ENCODE measurements at regions not wholly inside any gene's neighbourhood (a gene's known extent, or its start where the extent isn't known, plus 50 kb on each side); places are given as distances from the start of the nearest gene placed in this dataset.

- TF ChIP-seq FOXP2 (optimal IDR thresholded peaks at IDR 0.05; ENCODE audit: borderline replicate concordance, extremely low read depth, extremely low read length, insufficient read depth) = no peak
- no peak for TF ChIP-seq TAF1 (IDR thresholded peaks at IDR 0.05; ENCODE audit: borderline replicate concordance, insufficient read depth, low read length)
- TF ChIP-seq REST (IDR thresholded peaks at IDR 0.05; ENCODE audit: insufficient read depth in 1 of 2, low read depth in 2 of 2, low read length in 2 of 2) = no peak
- no peak for TF ChIP-seq SIN3A (IDR thresholded peaks at IDR 0.05; ENCODE audit: borderline replicate concordance, insufficient read depth, low read length)
- TF ChIP-seq POLR2AphosphoS5 (IDR thresholded peaks at IDR 0.05; ENCODE audit: low read depth, low read length) = no peak
Observed at GRCh38 chr18:38256366-38256765, 690.8 kb upstream of the CELF4 start.

- TF ChIP-seq SIN3A (IDR thresholded peaks at IDR 0.05; ENCODE audit: borderline replicate concordance, insufficient read depth, low read length) (no peak), FOXP2 (optimal IDR thresholded peaks at IDR 0.05; ENCODE audit: borderline replicate concordance, extremely low read depth, extremely low read length, insufficient read depth) (no peak), TAF1 (IDR thresholded peaks at IDR 0.05; ENCODE audit: borderline replicate concordance, insufficient read depth, low read length) (no peak), REST (IDR thresholded peaks at IDR 0.05; ENCODE audit: insufficient read depth in 1 of 2, low read depth in 2 of 2, low read length in 2 of 2) (no peak), POLR2AphosphoS5 (IDR thresholded peaks at IDR 0.05; ENCODE audit: low read depth, low read length) (no peak)
Observed at GRCh38 chr18:38250971-38251370, 685.4 kb upstream of the CELF4 start.

GRCh38 chr18:38244480-38244879, 678.9 kb upstream of the CELF4 start:
- no peak for TF ChIP-seq TAF1 (IDR thresholded peaks at IDR 0.05; ENCODE audit: borderline replicate concordance, insufficient read depth, low read length)
- TF ChIP-seq FOXP2 (optimal IDR thresholded peaks at IDR 0.05; ENCODE audit: borderline replicate concordance, extremely low read depth, extremely low read length, insufficient read depth) = no peak
- TF ChIP-seq REST (IDR thresholded peaks at IDR 0.05; ENCODE audit: insufficient read depth in 1 of 2, low read depth in 2 of 2, low read length in 2 of 2) = no peak
- no peak for TF ChIP-seq SIN3A (IDR thresholded peaks at IDR 0.05; ENCODE audit: borderline replicate concordance, insufficient read depth, low read length)
- TF ChIP-seq POLR2AphosphoS5 (IDR thresholded peaks at IDR 0.05; ENCODE audit: low read depth, low read length) = no peak

- TF ChIP-seq SIN3A (IDR thresholded peaks at IDR 0.05; ENCODE audit: borderline replicate concordance, insufficient read depth, low read length) (no peak), REST (IDR thresholded peaks at IDR 0.05; ENCODE audit: insufficient read depth in 1 of 2, low read depth in 2 of 2, low read length in 2 of 2) (no peak), FOXP2 (optimal IDR thresholded peaks at IDR 0.05; ENCODE audit: borderline replicate concordance, extremely low read depth, extremely low read length, insufficient read depth) (no peak), POLR2AphosphoS5 (IDR thresholded peaks at IDR 0.05; ENCODE audit: low read depth, low read length) (no peak), TAF1 (IDR thresholded peaks at IDR 0.05; ENCODE audit: borderline replicate concordance, insufficient read depth, low read length) (no peak)
Observed at GRCh38 chr18:38243291-38243690, 677.7 kb upstream of the CELF4 start.

- TF ChIP-seq REST (IDR thresholded peaks at IDR 0.05; ENCODE audit: insufficient read depth in 1 of 2, low read depth in 2 of 2, low read length in 2 of 2) = no peak
- TF ChIP-seq SIN3A (IDR thresholded peaks at IDR 0.05; ENCODE audit: borderline replicate concordance, insufficient read depth, low read length) = no peak
- no peak for TF ChIP-seq TAF1 (IDR thresholded peaks at IDR 0.05; ENCODE audit: borderline replicate concordance, insufficient read depth, low read length)
- TF ChIP-seq POLR2AphosphoS5 (IDR thresholded peaks at IDR 0.05; ENCODE audit: low read depth, low read length) = no peak
- TF ChIP-seq FOXP2 (optimal IDR thresholded peaks at IDR 0.05; ENCODE audit: borderline replicate concordance, extremely low read depth, extremely low read length, insufficient read depth) = no peak
Observed at GRCh38 chr18:38241736-38242135, 676.1 kb upstream of the CELF4 start.

Data from PFSK-1 (cell line).